Osteoblast (primary cell): ENCODE measurements at regions not wholly inside any gene's neighbourhood (a gene's known extent, or its start where the extent isn't known, plus 50 kb on each side); places are given as distances from the start of the nearest gene placed in this dataset.

ENCODE experiments used
- DNase-seq: peaks from one replicate; pipeline ENCODE4 v3.0.0; 2011; ENCODE audit warnings: low spot score, mixed read lengths; ENCODE audit not compliant: insufficient read length; ENCODE audit errors: missing footprints
- H2AFZ ChIP-seq: 2 replicates; pipeline ENCODE4 v1.6.0; 2011; ENCODE audit warnings: mild to moderate bottlenecking, low read length
- H3K27ac ChIP-seq: 2 replicates; pipeline ENCODE4 v1.5.1; 2011; ENCODE audit warnings: mild to moderate bottlenecking, low read depth, low read length, moderate library complexity
- H3K27me3 ChIP-seq: 2 replicates; pipeline ENCODE4 v1.6.0; 2012; ENCODE audit warnings: mild to moderate bottlenecking, control low read depth, inconsistent platforms, low read length, moderate library complexity; ENCODE audit not compliant: insufficient read depth
- H3K36me3 ChIP-seq: 2 replicates; pipeline ENCODE4 v1.5.1; 2011; ENCODE audit warnings: mild to moderate bottlenecking, low read length, control low read depth, moderate library complexity; ENCODE audit not compliant: insufficient read depth
- H3K4me1 ChIP-seq: 2 replicates; pipeline ENCODE4 v1.5.1; 2011; ENCODE audit warnings: mild to moderate bottlenecking, low read length, control low read depth, moderate library complexity; ENCODE audit not compliant: insufficient read depth
- H3K4me2 ChIP-seq: 2 replicates; pipeline ENCODE4 v1.6.0; 2011; ENCODE audit warnings: mild to moderate bottlenecking, low read length; ENCODE audit not compliant: insufficient read depth
- H3K4me3 ChIP-seq: fragments of 200-600 bp; sonication (generic); 3 replicates; pipeline ENCODE4 v1.5.1; 2012; ENCODE audit warnings: mild to moderate bottlenecking, low read length, inconsistent platforms; ENCODE audit not compliant: insufficient read depth
- H3K79me2 ChIP-seq: 2 replicates; pipeline ENCODE4 v1.6.0; 2012; ENCODE audit warnings: mild to moderate bottlenecking, low read length, control low read depth, inconsistent platforms; ENCODE audit not compliant: insufficient read depth
- H3K9me3 ChIP-seq: 2 replicates; pipeline ENCODE4 v1.5.1; 2011; ENCODE audit warnings: low read depth, low read length, control low read depth
- H4K20me1 ChIP-seq: 2 replicates; pipeline ENCODE4 v1.6.0; 2012; ENCODE audit warnings: mild to moderate bottlenecking, low read length, control low read depth; ENCODE audit not compliant: insufficient read depth
- TF ChIP-seq, protein P1 (sequence below): IDR thresholded peaks from 2 replicates; pipeline ENCODE4 v1.5.1; 2011; ENCODE audit warnings: mild to moderate bottlenecking, low read depth, low read length, moderate library complexity; ENCODE audit errors: extremely low read depth

- no peak overlapping the region for H2AFZ ChIP-seq
- H3K4me2 ChIP-seq: no peak overlapping the region
- TF ChIP-seq, protein P1, sequence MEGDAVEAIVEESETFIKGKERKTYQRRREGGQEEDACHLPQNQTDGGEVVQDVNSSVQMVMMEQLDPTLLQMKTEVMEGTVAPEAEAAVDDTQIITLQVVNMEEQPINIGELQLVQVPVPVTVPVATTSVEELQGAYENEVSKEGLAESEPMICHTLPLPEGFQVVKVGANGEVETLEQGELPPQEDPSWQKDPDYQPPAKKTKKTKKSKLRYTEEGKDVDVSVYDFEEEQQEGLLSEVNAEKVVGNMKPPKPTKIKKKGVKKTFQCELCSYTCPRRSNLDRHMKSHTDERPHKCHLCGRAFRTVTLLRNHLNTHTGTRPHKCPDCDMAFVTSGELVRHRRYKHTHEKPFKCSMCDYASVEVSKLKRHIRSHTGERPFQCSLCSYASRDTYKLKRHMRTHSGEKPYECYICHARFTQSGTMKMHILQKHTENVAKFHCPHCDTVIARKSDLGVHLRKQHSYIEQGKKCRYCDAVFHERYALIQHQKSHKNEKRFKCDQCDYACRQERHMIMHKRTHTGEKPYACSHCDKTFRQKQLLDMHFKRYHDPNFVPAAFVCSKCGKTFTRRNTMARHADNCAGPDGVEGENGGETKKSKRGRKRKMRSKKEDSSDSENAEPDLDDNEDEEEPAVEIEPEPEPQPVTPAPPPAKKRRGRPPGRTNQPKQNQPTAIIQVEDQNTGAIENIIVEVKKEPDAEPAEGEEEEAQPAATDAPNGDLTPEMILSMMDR: no peak
- H3K36me3 ChIP-seq: no peaks in the 10 kb centered on the region
- peak; percentile 50 for DNase-seq
- H3K79me2 ChIP-seq: no peaks in the 10 kb centered on the region
- H3K4me1 ChIP-seq: no peaks in the 10 kb centered on the region
- no peak overlapping the region for H3K4me3 ChIP-seq
- H3K9me3 ChIP-seq: no peaks in the 10 kb centered on the region
- H4K20me1 ChIP-seq: no peaks in the 10 kb centered on the region
- H3K27ac ChIP-seq: no peak overlapping the region
- H3K27me3 ChIP-seq: no peaks in the 10 kb centered on the region
These were observed 288.6 kb upstream of the HDAC4 start for GRCh38 chr2:239689410-239689809.

DNA sequence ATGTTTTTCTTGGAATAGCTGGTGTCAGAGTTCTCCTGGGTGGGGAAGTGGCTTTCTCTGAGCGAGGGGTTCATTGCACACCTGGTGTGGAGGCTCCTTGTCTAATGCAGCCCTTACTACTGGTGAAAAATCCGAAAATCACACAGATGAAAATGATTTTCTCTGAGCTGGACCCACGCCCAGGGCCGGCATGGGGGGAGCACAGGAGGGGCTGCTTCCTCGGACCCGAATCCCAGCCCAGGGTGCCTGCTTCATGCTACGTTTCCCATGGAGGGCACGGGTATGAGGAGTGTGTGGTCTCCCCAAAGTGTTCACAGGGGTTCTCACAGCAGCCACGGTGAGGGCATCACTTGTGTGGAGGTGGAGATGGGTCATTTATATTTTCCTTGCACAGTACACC, 288.0 kb upstream of the HDAC4 start:
- H2AFZ ChIP-seq: no peak overlapping the region
- no peaks in the 10 kb centered on the region for H3K79me2 ChIP-seq
- H3K4me3 ChIP-seq: no peak overlapping the region
- TF ChIP-seq, protein P1: no peak
- H3K36me3 ChIP-seq: no peaks in the 10 kb centered on the region
- H4K20me1 ChIP-seq: no peaks in the 10 kb centered on the region
- peak; percentile 42 for DNase-seq
- no peak overlapping the region for H3K27ac ChIP-seq
- no peaks in the 10 kb centered on the region for H3K9me3 ChIP-seq
- no peaks in the 10 kb centered on the region for H3K4me1 ChIP-seq
- no peaks in the 10 kb centered on the region for H3K27me3 ChIP-seq
- H3K4me2 ChIP-seq: no peak overlapping the region

- H3K4me1 ChIP-seq: no peaks in the 10 kb centered on the region
- no peaks in the 10 kb centered on the region for H3K27me3 ChIP-seq
- no peaks in the 10 kb centered on the region for H3K36me3 ChIP-seq
- peak; percentile 32 for DNase-seq
- H2AFZ ChIP-seq: no peak overlapping the region
- H3K79me2 ChIP-seq: no peaks in the 10 kb centered on the region
- H3K4me3 ChIP-seq: no peak overlapping the region
- TF ChIP-seq, protein P1: no peak
- no peak overlapping the region for H3K27ac ChIP-seq
- H4K20me1 ChIP-seq: no peaks in the 10 kb centered on the region
- H3K4me2 ChIP-seq: no peak overlapping the region
- no peaks in the 10 kb centered on the region for H3K9me3 ChIP-seq
These were observed 287.4 kb upstream of the HDAC4 start for GRCh38 chr2:239688122-239688681.

DNA sequence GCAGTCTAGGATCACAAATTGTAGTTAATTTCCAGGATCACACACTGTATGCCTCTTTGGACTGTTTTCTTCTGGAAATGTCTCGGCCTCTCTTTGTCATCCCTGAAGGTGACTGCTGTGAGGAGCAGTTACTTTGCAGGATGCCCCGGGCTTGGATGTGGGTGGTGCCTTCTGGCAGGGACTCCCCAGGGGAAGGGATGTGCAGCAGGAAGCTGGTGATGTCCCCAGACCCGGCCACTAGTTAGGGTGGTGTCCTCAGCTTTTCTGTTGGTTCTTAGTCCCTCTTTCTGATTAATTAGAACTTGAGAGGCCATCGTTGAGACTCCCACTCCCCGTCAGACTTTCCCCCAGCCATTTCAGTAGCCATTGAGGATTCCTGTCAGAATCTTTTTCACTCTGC, 286.6 kb upstream of the HDAC4 start:
- Histone ChIP-seq H2AFZ (no peak overlapping the region), H3K4me2 (no peak overlapping the region), H4K20me1 (no peaks in the 10 kb centered on the region), H3K4me3 (no peak overlapping the region), H3K79me2 (no peaks in the 10 kb centered on the region), H3K27ac (no peak overlapping the region), H3K36me3 (no peaks in the 10 kb centered on the region), H3K9me3 (no peaks in the 10 kb centered on the region), H3K4me1 (no peaks in the 10 kb centered on the region), H3K27me3 (no peaks in the 10 kb centered on the region)
- DNase-seq: peak; percentile 43
- TF ChIP-seq, protein P1: no peak
